Natural killer cell (primary cell): ENCODE measurements at regions not wholly inside any gene's neighbourhood (a gene's known extent, or its start where the extent isn't known, plus 50 kb on each side); places are given as distances from the start of the nearest gene placed in this dataset.

Experiments
- ATAC-seq, 3 donors: fragments of 150-1000 bp in 2 of 3; fragments of 200-7000 bp in 1 of 3; cut with Tn5 transposase; 1 replicate in 1 of 3; 2 replicates in 2 of 3; pipeline ENCODE4 v1.10.0; 2021; ENCODE audit warnings: mild to moderate bottlenecking in 2 of 3, moderate library complexity in 2 of 3
- DNase-seq, 2 donors: peaks; one replicate each; pipeline versions ENCODE4 v3.0.0 to v3.0.0-alpha.2; 2013 to 2021; ENCODE audit warnings: mixed read lengths in 1 of 2
- H3K27ac ChIP-seq: one replicate; pipeline ENCODE4 v1.5.1; 2013; ENCODE audit warnings: mild to moderate bottlenecking, low read length
- H3K27me3 ChIP-seq: one replicate; pipeline ENCODE4 v1.6.1; 2013; ENCODE audit warnings: low read length; ENCODE audit not compliant: control insufficient read depth, insufficient read depth
- H3K36me3 ChIP-seq: one replicate; pipeline ENCODE4 v1.6.1; 2013; ENCODE audit warnings: low read length; ENCODE audit not compliant: control insufficient read depth, insufficient read depth
- H3K4me1 ChIP-seq: one replicate; pipeline ENCODE4 v1.6.1; 2013; ENCODE audit warnings: low read length; ENCODE audit not compliant: control insufficient read depth, insufficient read depth
- H3K4me3 ChIP-seq: one replicate; pipeline ENCODE4 v1.5.1; 2013; ENCODE audit warnings: low read length
- H3K9me3 ChIP-seq: one replicate; pipeline ENCODE4 v1.6.1; 2013; ENCODE audit warnings: low read length; ENCODE audit not compliant: control insufficient read depth, insufficient read depth
- H3K27ac Mint-ChIP-seq, 2 donors: one replicate each; pipeline ENCODE4 v1.8.0; 2022; ENCODE audit warnings: mild to moderate bottlenecking in 2 of 2, mixed read lengths in 2 of 2, moderate library complexity in 1 of 2
- H3K27me3 Mint-ChIP-seq, 2 donors: one replicate each; pipeline ENCODE4 v1.8.0; 2022; ENCODE audit warnings: low read depth in 2 of 2, mixed read lengths in 2 of 2
- H3K36me3 Mint-ChIP-seq: one replicate; pipeline ENCODE4 v1.8.0; 2022; ENCODE audit warnings: mixed read lengths
- H3K4me1 Mint-ChIP-seq, 2 donors: one replicate each; pipeline ENCODE4 v1.8.0; 2022; ENCODE audit warnings: mixed read lengths in 2 of 2
- H3K4me3 Mint-ChIP-seq: one replicate; pipeline ENCODE4 v1.8.0; 2022; ENCODE audit warnings: mild to moderate bottlenecking, moderate library complexity, mixed read lengths
- H3K9me3 Mint-ChIP-seq, 2 donors: one replicate each; pipeline ENCODE4 v1.8.0; 2022; ENCODE audit warnings: mixed read lengths in 2 of 2
- CTCF ChIP-seq: fragments of 200-600 bp; IDR thresholded peaks from one replicate; pipeline ENCODE4 v1.8.0; 2022; ENCODE audit warnings: antibody characterized with exemption
- WGBS: methylation state at CpG from one replicate; pipeline ENCODE4 v1.1.7; 2013; ENCODE audit warnings: missing lambda C conversion rate; ENCODE audit not compliant: insufficient coverage; 5-methylcytosine and 5-hydroxymethylcytosine counted together
- intact Hi-C: fragments of 100-400 bp; cut with micrococcal nuclease; formaldehyde crosslinking; loops from one replicate; pipeline ENCODE4 v1.14.2; 2022

- no peaks in the 10 kb centered on the region for H3K4me1 ChIP-seq
- intact Hi-C loops, result no loop called here
- H3K27ac Mint-ChIP-seq, result no peak overlapping the region
- no peak overlapping the region for H3K4me3 Mint-ChIP-seq
- no peak overlapping the region for H3K4me3 ChIP-seq
- peaks cover 0 to 1% of the 10 kb centered on the region in 2 donors for H3K27me3 Mint-ChIP-seq
- H3K9me3 Mint-ChIP-seq, result no peaks in the 10 kb centered on the region
- no peaks in the 10 kb centered on the region for H3K27me3 ChIP-seq
- no peaks in the 10 kb centered on the region for H3K36me3 Mint-ChIP-seq
- H3K4me1 Mint-ChIP-seq, result no peaks in the 10 kb centered on the region
- no peaks in the 10 kb centered on the region for H3K36me3 ChIP-seq
- H3K9me3 ChIP-seq, result no peaks in the 10 kb centered on the region
- H3K27ac ChIP-seq, result no peak overlapping the region
- no peak for TF ChIP-seq CTCF
- ATAC-seq, result no peak
- no peak for DNase-seq
Measured at GRCh38 chr18:47427072-47427471, 175.6 kb upstream of the SKOR2 start.

- Mint-ChIP-seq H3K36me3 (no peaks in the 10 kb centered on the region), H3K4me1 (no peaks in the 10 kb centered on the region), H3K27me3 (peaks cover under 1 to 5% of the 10 kb centered on the region in 2 donors), H3K4me3 (no peak overlapping the region), H3K9me3 (no peaks in the 10 kb centered on the region), H3K27ac (no peak overlapping the region)
- 81% methylated on average over 6 of the region's 7 CpGs for whole genome bisulfite sequencing
- TF ChIP-seq CTCF, result no peak
- Histone ChIP-seq H3K27me3 (no peaks in the 10 kb centered on the region), H3K36me3 (no peaks in the 10 kb centered on the region), H3K4me1 (no peaks in the 10 kb centered on the region), H3K9me3 (no peaks in the 10 kb centered on the region), H3K4me3 (no peak overlapping the region), H3K27ac (no peak overlapping the region)
- no peak for DNase-seq
- ATAC-seq, result no peak
- intact Hi-C loops, result no loop called here
Measured at GRCh38 chr18:47425365-47425764, 173.9 kb upstream of the SKOR2 start.

GRCh38 chr18:47422524-47422923 lies 171.1 kb upstream of the SKOR2 start:
- no peaks in the 10 kb centered on the region for H3K27me3 ChIP-seq
- Mint-ChIP-seq H3K4me1 (no peaks in the 10 kb centered on the region), H3K27me3 (peaks cover 12 to 15% of the 10 kb centered on the region in 2 donors), H3K9me3 (no peaks in the 10 kb centered on the region), H3K4me3 (no peak overlapping the region), H3K27ac (no peak overlapping the region), H3K36me3 (no peaks in the 10 kb centered on the region)
- no peak overlapping the region for H3K4me3 ChIP-seq
- no peaks in the 10 kb centered on the region for H3K36me3 ChIP-seq
- no peak overlapping the region for H3K27ac ChIP-seq
- H3K9me3 ChIP-seq, result no peaks in the 10 kb centered on the region
- ATAC-seq (no peak), DNase-seq (no peak)
- no peaks in the 10 kb centered on the region for H3K4me1 ChIP-seq
- 76% methylated on average over 6 of the region's 6 CpGs for WGBS
- intact Hi-C loops, result no loop called here
- no peak for TF ChIP-seq CTCF

GRCh38 chr18:47420130-47420529 lies 168.7 kb upstream of the SKOR2 start:
- Mint-ChIP-seq H3K4me3 (no peak overlapping the region), H3K27me3 (peaks cover 14 to 18% of the 10 kb centered on the region in 2 donors), H3K36me3 (no peaks in the 10 kb centered on the region), H3K4me1 (no peaks in the 10 kb centered on the region), H3K27ac (no peak overlapping the region), H3K9me3 (no peaks in the 10 kb centered on the region)
- ATAC-seq, result no peak
- H3K4me1 ChIP-seq, result no peaks in the 10 kb centered on the region
- H3K9me3 ChIP-seq, result no peaks in the 10 kb centered on the region
- no peaks in the 10 kb centered on the region for H3K36me3 ChIP-seq
- H3K4me3 ChIP-seq, result no peak overlapping the region
- no peaks in the 10 kb centered on the region for H3K27me3 ChIP-seq
- intact Hi-C loops, result no loop called here
- no peak for DNase-seq
- WGBS, result 36% methylated on average over 4 of the region's 4 CpGs
- H3K27ac ChIP-seq, result no peak overlapping the region
- TF ChIP-seq CTCF, result no peak
